Spleen (tissue), 7 donors: ENCODE measurements at regions not wholly inside any gene's neighbourhood (a gene's known extent, or its start where the extent isn't known, plus 50 kb on each side); places are given as distances from the start of the nearest gene placed in this dataset.

Experiments
- POLR2AphosphoS5 ChIP-seq, 3 donors: sonication (generic); formaldehyde crosslinking; IDR thresholded peaks; one replicate each; pipeline ENCODE4 v1.5.1; 2017; ENCODE audit warnings: antibody characterized with exemption in 3 of 3
- TF ChIP-seq, protein P1 (sequence below), 11 experiments: fragments of 200-600 bp in 7 of 11; fragments of 450-650 bp in 4 of 11; sonication (generic) in 4 of 11; IDR thresholded peaks in 8 of 11; conservative IDR thresholded peaks in 3 of 11; 1 replicate in 7 of 11; 2 replicates in 4 of 11; pipeline versions ENCODE4 v1.4.0 to v1.8.0; 2016 to 2021; ENCODE audit warnings: antibody characterized with exemption in 11 of 11, inconsistent platforms in 4 of 11, mild to moderate bottlenecking in 1 of 11
- donor health status: DM: no; HTN: no; CAD: no; lungs with moderate emphysema.
- donor health status: DM: no; HTN: no; CAD: no.
- donor health status: DM: no; HTN: no; CAD: no.

DNA sequence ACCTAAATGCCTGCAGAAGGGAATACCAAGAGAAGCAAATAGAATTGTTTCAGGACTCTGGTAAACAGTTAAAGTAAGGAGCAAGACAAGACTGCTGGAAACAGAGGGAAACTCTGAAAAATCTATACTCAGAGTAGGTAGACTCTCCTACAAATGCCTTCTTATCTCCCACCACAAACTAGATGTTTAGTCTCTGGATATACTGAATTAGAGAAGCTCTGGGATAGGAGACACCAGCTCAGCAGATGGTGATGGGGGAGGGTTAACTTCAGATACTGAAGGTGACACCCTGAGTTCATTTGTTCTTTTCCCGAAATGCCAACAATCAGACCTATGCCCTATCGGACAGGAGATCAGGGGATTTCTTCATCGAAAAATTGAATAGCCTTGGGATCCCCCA is 54.1 kb upstream of the CHD1 start:
- TF ChIP-seq, protein P1, sequence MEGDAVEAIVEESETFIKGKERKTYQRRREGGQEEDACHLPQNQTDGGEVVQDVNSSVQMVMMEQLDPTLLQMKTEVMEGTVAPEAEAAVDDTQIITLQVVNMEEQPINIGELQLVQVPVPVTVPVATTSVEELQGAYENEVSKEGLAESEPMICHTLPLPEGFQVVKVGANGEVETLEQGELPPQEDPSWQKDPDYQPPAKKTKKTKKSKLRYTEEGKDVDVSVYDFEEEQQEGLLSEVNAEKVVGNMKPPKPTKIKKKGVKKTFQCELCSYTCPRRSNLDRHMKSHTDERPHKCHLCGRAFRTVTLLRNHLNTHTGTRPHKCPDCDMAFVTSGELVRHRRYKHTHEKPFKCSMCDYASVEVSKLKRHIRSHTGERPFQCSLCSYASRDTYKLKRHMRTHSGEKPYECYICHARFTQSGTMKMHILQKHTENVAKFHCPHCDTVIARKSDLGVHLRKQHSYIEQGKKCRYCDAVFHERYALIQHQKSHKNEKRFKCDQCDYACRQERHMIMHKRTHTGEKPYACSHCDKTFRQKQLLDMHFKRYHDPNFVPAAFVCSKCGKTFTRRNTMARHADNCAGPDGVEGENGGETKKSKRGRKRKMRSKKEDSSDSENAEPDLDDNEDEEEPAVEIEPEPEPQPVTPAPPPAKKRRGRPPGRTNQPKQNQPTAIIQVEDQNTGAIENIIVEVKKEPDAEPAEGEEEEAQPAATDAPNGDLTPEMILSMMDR (IDR thresholded peaks at IDR 0.05 in 8 of 11, conservative IDR thresholded peaks at IDR 0.05 in 3 of 11), result no peak
- no peak for TF ChIP-seq POLR2AphosphoS5 (IDR thresholded peaks at IDR 0.05)
